GM21825 (cell line): ENCODE measurements at regions not wholly inside any gene's neighbourhood (a gene's known extent, or its start where the extent isn't known, plus 50 kb on each side); places are given as distances from the start of the nearest gene placed in this dataset.
"Not testable (repeated sequence)": the region's sequence is repeated elsewhere in the genome, so short reads cannot be mapped to it uniquely, and the experiment has no call there.

Source experiments
- ATAC-seq: cut with Tn5 transposase; IDR thresholded peaks from one replicate; pipeline ENCODE4 v1.9.1; 2021; ENCODE audit warnings: mild to moderate bottlenecking, moderate library complexity; ENCODE audit not compliant: unreplicated experiment

DNA sequence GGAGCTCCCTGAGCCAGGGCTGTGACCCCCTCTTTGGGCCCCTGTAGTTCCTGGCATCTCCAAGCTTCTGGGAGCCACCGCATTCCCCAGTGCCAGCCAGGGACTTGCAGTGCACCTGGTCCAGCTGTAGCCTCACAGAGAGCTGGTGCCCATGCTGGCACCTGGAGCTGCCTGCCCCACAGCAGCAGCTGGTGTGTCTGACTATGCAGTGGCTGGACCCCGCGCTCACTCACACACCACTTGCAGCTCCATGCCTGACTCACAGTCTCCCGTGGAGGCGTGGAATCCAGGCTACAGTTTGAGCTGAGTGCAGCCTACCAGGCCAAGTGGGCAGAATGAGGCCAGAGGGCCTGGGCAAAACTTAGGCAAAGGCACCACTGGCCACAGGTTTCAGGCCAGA lies 102.2 kb upstream of the NAMPT start:
- ATAC-seq, result no peak

DNA sequence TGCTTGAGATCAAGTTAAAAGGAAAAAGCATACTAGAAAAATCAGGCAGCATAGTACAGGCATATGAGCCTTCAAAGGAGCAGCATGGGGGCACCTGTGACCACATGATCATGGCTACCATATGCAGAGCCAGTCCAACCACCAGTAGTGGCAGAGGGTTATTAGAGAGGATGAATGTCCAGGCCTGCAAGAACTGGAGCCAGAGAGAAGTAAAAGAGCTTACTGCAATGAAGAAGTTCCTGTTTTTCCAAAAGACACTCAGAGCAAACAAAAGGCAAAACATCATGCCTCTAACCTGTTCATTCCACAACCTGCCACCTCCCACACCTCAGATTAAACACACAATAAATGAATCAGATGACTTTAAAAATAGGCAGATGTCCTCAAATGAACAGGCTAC lies 99.6 kb upstream of the NAMPT start:
- no peak for ATAC-seq

DNA sequence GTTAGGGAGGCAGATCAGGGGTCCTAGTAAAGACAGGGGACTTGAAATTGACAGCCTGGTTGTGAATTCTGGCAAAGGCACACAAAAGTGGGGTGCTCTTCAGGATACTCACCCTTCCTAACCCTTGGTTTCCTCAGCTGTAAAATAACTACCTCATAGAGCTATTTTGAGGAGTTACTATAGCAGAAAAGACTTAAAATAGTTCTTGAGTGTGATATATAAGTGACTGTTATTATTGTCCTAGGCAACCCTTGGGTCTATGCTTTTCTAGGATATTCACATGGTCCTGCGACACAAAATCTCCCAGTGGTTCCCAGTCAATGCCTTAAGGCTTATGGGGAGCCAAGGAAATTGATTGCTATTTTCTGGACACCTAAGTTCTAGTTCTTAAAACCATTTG lies 98.1 kb upstream of the NAMPT start:
- ATAC-seq, result no peak

DNA sequence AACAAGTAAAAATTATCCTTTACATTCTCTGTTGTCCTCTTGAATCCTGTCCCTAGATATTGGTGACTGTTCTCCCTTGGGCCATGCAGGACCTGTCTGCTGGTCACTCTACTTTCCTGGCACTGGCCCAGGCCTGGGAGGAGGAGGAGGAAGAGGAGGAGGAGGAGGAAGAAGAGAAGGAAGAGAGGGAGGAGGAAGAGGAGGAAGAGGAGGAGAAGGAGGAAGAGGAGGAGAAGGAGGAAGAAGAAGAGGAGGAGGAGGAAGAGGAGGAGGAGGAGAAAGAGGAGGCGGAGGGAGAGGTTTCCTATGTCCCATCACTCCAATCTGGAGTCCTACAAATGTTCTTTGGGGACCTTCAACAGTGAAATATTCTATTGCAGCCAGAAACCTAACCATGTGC lies 97.3 kb upstream of the NAMPT start:
- ATAC-seq, result no peak

GRCh38 chr7:106381252-106381651 lies 96.5 kb upstream of the NAMPT start:
- ATAC-seq, result no peak

DNA sequence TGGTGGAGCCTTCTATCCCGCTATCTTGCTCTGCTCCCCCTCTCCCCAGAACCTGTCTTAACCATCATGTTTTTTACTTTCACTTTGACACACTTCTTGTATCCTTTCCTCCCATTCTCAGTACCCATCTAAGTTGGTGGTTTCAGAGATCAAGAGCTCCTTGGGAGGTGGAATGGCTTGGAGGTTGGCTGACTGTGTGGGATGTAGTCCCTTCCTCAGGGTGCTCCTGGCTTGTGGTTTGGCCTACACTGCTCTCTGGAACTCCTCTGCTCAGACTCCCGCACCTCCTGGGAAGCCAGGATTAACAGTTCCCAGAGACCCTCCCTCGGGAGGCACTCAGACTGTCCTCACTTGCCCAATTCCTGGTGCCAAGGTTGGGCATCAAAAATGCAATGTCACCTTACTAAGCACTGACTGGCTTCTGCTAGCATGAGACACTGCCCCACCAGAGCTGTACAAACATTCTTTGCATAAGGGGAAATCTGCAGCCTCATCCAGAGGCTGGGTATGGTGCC lies 93.1 kb upstream of the NAMPT start:
- no peak for ATAC-seq

GRCh38 chr7:106376026-106376799 lies 91.4 kb upstream of the NAMPT start:
- no peak for ATAC-seq

DNA sequence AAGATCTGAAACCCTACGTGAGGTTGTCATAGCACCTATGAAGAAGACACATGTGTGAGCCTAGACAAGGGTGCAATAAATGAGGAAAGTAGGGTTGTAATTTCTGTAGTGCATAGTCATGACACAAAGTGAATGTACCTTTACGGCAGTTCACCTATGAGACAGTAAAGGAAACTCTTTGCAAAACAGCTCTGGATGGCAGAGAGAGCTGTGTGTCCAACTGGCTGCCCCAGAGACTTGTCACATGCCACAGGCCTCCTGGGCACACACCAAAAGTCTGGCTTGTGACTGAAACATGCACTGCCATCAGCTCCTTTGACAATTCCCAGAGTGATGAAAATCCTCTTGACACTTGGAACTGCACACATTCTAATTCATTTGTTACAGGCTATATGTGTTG lies 90.7 kb upstream of the NAMPT start:
- no peak for ATAC-seq

DNA sequence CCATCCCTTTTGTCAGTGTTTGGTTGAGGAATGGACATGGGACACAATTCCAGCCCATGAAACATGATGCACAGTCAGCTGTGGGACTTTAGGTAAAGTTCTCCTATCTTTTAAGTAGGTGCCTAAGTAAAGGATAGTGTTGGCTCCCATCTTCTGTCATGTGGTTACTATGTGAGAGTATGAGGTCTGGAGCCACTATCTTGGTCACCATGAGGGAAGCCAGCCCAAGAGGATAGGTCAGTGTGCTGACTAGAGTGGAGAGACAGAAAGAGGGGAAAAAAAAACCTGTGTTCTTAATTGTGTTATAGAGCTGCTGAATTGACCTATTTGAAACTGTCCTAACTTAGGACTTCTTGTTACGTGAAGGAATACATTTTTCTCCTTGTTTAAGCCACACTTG lies 89.7 kb upstream of the NAMPT start:
- ATAC-seq, result no peak

DNA sequence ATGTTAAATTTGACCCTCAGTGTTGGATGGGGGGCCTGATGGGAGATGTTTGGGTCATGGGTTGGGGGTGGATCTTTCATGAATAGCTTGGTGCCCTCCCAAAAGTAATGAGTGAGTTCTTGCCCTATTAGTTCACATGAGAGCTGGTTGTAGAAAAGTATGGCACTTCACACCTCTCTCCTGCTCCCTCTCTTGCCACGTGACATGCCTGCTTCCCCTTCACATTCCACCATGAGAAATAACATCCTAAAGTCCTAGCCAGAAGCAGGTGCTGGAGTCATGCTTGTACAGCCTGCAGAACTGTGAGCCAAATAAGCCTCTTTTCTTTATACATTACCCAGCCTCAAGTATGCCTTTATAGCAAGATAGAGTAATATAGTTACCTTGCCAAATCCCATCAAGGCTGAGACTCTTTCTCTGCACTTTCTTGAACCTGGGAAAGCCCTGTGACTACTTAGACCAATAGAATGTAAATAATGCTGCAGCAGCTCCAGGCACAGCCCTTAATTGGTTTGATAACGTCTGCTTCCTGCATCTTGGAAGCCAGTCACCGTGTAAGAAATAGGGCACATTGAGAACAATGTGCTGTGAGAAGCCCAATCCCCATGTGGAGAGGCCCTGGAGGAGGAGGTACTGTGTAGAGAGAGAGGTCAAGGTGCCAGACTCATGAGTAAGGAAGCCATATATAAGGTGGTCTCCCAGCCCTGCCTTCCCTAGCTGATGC lies 88.0 kb upstream of the NAMPT start:
- no peak for ATAC-seq

DNA sequence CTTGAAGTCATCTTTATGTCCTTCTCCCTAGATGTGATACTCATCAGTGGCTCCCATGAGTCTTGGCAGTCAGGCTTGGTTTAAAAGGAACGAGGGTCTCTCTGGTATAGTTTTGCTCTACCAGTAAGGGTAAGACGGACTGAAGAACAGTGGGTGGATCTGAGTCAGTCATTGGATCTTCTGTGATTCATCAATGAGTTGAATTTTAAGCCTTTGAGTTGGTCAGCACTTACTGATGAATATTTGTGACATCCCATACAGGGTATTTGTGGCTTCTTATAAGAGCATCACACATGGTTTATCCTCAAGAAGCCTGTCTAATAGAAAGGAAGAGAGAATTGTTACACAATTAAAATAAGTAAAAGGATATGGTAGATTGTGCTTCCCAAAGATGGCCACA lies 87.3 kb upstream of the NAMPT start:
- ATAC-seq, result no peak

DNA sequence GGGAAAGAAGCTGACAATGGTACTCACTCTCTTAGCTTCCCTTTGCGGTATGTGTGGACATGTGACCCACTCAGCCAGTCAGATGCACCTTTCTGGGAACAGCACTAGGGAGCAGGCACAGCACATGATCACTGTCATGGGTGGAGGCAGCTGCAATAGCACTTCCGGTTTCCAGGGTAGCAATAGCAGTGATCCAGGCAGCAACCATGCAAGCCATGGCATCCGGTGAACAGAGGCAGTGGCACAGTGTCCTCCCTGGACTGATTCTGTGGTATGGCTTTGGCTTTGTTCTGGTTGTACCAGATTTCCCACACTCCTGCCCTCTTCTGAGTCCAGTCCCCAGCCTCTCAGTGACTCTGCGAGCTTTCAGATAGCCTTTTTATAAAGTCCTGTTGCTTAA lies 86.8 kb upstream of the NAMPT start:
- ATAC-seq, result no peak

DNA sequence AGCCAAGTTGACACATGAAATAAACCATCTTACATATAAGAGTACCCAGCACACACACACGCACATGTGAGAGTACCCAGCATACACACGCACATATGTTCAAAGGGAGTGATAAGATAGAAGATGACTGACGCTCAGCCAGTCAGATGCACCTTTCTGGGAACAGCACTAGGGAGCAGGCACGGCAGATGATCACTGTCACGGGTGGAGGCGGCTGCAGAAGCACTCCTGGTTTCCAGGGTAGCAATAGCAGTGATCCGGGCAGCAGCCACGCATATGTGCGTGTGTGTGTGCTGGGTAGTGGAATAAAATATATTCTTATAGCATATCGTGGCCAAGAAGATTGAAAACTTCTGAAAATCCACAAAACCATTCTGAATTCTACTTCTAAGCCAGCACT lies 85.8 kb upstream of the NAMPT start:
- no peak for ATAC-seq

DNA sequence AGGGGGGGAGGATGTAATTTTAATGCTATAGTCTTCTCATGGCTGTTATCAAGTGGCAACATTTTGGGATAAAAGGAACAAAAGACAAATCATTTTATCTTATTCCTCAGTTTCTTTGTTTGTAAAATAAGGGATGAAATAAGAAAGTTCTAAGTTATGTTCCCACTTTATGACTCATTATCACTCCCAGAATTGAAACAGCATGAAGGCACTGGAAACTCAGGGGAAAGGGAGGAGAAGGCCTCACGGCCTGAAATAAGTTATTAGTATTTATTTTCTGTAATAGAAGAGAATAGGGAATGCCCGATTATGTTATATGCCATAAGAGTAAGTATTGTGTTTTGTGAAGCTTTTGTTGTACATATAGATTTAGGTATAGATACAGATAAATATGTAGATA lies 85.0 kb upstream of the NAMPT start:
- no peak for ATAC-seq

GRCh38 chr7:106369352-106369751 lies 84.6 kb upstream of the NAMPT start:
- ATAC-seq, result no peak

- no peak for ATAC-seq
Observed at GRCh38 chr7:106367664-106368063, 82.9 kb upstream of the NAMPT start.

GRCh38 chr7:106367018-106367420 lies 82.2 kb upstream of the NAMPT start:
- no peak for ATAC-seq

DNA sequence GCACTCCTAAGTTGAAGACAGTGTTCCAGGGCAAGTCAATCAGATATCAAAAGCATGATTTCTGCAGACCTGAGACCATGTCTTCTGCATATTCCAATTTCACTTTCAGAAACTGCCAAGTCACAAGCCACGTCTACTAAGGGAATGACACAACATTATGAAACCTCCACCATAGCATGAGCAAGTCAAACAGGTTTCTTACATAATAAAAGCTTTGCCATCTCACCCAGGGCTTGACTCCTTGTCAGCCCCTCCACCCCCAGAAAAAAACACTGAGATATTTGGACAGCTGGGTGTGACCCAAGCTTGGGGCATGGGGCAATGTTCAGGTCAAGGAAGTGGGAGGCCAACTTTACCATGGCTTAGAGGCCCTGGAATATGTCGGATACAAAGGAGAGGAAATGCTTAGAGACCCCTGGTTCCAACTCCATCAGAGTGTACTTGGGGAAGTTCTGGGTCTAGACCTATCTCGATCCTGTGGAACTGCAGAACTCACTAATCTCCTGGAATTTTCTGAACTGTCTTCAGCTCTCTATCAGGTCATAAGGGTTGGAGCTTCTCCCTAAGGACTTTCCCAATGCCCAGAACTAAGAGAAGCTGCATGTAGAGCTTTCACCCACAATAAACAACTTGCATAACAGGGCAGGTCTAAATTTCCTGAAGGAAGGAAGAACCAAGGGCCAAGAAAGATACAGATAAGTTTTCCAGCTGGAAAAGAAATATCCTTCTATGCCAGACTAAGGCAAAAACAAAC lies 80.6 kb upstream of the NAMPT start:
- ATAC-seq, result peak; percentile 87

DNA sequence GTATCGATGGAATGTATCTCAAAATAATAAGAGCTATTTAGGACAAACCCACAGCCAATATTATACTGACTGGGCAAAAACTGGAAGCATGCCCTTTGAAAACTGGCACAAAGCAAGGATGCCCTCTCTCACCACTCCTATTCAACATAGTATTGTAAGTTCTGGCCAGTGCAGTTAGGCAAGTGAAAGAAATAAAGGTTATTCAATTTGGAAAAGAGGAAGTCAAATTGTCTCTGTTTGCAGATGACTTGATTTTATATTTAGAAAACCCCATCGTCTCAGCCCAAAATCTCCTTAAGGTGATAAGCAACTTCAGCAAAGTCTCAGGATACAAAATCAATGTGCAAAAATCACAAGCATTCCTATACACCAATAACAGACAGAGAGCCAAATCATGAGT lies 77.7 kb upstream of the NAMPT start:
- not testable (repeated sequence) for ATAC-seq

GRCh38 chr7:106358103-106358663 lies 73.4 kb upstream of the NAMPT start:
- peak; percentile 76 for ATAC-seq

- no peak for ATAC-seq
Observed at GRCh38 chr7:106357675-106358074, 72.9 kb upstream of the NAMPT start.
